IMR-90 (cell line): ENCODE measurements at regions not wholly inside any gene's neighbourhood (a gene's known extent, or its start where the extent isn't known, plus 50 kb on each side); places are given as distances from the start of the nearest gene placed in this dataset.

Experiments used
- CEBPB ChIP-seq: IDR thresholded peaks from 2 replicates; pipeline ENCODE4 v1.6.1; 2012; ENCODE audit warnings: low read depth, low read length, improper control_type of control experiment
- CHD1 ChIP-seq: IDR thresholded peaks from 2 replicates; pipeline ENCODE4 v1.6.1; 2012; ENCODE audit warnings: low read depth, low read length, improper control_type of control experiment
- CTCF ChIP-seq: conservative IDR thresholded peaks from 2 replicates; pipeline ENCODE4 v1.5.1; 2012; ENCODE audit warnings: mild to moderate bottlenecking, low read depth, low read length, improper control_type of control experiment
- MXI1 ChIP-seq: IDR thresholded peaks from 2 replicates; pipeline ENCODE4 v1.6.1; 2012; ENCODE audit warnings: low read depth, mild to moderate bottlenecking, low read length, moderate library complexity, borderline replicate concordance
- POLR2A ChIP-seq: IDR thresholded peaks from 2 replicates; pipeline ENCODE4 v1.6.1; 2012; ENCODE audit warnings: mild to moderate bottlenecking, low read depth, low read length
- RFX5 ChIP-seq: IDR thresholded peaks from 2 replicates; pipeline ENCODE4 v1.8.0; 2012; ENCODE audit warnings: low read depth, mild to moderate bottlenecking, low read length, moderate library complexity
- TF ChIP-seq, protein P1 (sequence below): fragments of 150-350 bp; IDR thresholded peaks from 2 replicates; pipeline ENCODE4 v1.6.1; 2017; ENCODE audit warnings: mild to moderate bottlenecking, antibody characterized with exemption, low read length, low read depth

GRCh38 chr2:236963631-236964182 is 122.0 kb upstream of the COPS8 start:
- TF ChIP-seq CTCF: no peak
- no peak for TF ChIP-seq POLR2A
- no peak for TF ChIP-seq CEBPB
- no peak for TF ChIP-seq MXI1
- no peak for TF ChIP-seq CHD1
- TF ChIP-seq RFX5: no peak
- TF ChIP-seq, protein P1, sequence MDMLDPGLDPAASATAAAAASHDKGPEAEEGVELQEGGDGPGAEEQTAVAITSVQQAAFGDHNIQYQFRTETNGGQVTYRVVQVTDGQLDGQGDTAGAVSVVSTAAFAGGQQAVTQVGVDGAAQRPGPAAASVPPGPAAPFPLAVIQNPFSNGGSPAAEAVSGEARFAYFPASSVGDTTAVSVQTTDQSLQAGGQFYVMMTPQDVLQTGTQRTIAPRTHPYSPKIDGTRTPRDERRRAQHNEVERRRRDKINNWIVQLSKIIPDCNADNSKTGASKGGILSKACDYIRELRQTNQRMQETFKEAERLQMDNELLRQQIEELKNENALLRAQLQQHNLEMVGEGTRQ: no peak
